HG03432 (cell line): ENCODE measurements at regions not wholly inside any gene's neighbourhood (a gene's known extent, or its start where the extent isn't known, plus 50 kb on each side); places are given as distances from the start of the nearest gene placed in this dataset.
"Not testable (repeated sequence)": the region's sequence is repeated elsewhere in the genome, so short reads cannot be mapped to it uniquely, and the experiment has no call there.

ENCODE experiments used
- ATAC-seq: cut with Tn5 transposase; IDR thresholded peaks from one replicate; pipeline ENCODE4 v1.9.1; 2021; ENCODE audit warnings: mild to moderate bottlenecking, moderate library complexity; ENCODE audit not compliant: unreplicated experiment

DNA sequence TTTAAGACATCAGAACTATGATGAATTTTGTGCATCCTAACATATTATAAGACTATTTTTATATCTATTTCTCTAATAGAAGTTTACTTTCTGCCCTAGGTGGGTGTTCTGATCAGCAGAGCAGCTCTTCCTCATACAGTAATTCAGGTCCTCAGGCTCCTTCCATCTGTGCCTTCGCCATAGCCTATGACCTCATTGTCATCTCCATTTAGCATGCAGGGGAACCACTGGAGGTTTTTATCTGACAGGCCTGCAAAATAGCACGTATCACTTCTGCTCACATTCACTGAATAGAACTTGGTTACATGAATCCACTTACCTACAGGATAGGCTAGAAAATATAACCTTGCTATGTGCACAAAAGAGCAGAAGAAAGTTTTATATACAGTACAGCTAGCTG, 159.4 kb upstream of the CCNH start:
- no peak for ATAC-seq

DNA sequence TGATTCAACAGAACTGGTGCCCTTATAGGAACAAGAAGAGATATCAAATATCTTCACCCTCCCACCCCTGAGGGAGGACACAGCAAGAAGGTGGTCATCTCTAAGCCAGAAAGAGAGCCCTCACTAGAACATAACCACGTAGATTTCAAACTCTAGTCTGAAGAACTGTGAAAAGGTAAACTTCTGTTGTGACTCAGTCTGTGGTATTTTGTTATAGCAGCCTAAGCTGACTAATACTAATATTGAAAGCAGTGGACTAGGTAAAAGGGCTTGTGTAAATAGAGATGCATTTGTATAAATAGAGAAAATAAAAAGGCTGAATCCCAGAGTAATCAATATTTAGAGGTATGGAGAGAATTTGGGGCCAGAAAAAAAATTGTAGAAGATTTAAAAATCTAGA, 157.6 kb upstream of the CCNH start:
- ATAC-seq: peak; percentile 58

DNA sequence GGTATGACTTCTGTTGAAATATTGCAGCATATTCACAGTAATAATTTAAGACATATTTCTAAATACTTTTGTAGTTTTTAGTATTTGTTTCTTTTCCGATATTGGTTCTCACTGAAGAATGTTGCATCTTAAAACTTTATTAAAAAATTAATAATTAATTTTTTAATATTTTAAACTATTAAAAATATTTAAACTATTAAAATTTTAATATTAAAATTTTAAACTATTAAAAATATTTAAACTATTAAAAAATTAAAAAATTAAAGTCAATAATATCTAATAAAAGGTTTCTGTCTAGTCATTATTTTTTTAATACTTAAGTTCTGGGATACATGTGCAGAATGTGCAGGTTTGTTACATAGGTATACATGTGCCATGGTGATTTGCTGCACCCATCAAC, 149.3 kb upstream of the CCNH start:
- no peak for ATAC-seq

DNA sequence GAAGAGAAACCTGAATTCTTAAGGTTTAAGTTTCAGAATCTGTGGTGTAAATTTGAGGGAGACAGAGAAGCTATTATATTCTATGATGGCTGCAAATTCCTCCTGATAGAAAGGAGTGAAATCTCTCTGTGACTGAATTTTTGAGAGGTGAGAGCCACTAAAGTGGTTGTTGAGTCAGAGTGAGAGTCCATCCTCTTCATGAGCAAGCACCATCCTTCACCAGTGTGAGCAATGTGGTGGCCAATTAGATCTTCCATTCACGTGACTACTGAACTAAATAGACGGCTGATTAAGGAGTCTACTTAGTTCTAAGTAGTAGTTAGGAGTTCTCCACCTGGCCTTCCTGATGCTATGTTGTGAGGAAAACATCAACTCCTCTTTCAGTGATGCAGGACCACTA, 147.8 kb upstream of the CCNH start:
- peak; percentile 73 for ATAC-seq

DNA sequence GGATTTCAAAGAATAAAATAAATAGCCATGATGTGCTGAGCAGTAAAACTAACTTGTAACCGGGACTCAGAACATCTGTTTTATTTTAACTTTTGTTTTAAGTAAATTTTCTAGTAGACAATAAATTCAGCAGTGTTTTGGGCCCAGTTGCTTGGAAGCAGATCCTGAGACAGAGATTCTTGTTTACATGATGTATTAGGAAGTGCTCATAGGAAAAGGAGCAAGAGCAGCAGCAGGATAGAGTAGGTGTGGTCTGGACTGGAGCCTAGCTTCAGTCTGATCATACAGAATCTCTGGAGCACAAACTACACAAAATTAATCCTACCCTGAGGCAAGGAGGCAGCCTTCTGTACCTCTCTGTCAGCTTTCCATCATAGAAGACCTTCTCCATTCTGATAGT, 139.2 kb upstream of the CCNH start:
- ATAC-seq: no peak

DNA sequence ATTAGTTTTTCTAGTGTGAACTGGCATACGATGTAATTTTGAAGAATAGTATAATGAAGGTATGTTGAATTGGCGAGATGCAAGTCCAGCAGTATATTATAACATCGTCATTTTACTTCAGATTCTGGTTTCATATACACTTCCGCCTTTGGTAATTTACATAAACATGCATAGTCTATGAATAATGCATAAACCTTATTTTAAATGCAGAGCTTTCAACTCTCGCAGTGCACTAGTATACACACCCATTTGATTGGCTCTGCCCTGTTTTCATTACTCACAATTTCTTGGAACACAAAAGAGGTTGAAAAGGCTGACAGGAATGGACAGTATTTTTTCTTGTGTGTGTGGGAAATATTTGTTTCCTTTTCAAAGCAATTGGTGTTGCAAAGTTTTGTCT, 128.9 kb upstream of the CCNH start:
- no peak for ATAC-seq

DNA sequence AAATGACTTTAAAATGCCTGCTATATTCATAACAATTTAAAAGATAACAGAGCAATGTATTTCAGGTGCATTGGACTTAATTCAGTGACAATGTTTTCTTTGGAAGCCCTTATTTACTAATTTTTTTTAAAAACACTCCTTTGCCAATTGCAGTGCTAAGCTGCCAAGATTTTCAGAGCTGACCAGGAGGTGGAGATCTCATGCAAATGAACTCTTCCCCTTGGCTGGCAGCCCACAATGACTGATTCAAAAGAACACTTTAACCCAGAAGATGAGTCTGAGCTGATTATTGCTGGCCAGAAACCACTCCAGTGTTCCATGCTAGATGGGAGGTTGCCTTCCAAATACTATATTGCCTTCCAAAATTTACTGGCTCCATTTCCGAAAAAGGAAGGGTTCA, 128.3 kb upstream of the CCNH start:
- ATAC-seq: no peak

DNA sequence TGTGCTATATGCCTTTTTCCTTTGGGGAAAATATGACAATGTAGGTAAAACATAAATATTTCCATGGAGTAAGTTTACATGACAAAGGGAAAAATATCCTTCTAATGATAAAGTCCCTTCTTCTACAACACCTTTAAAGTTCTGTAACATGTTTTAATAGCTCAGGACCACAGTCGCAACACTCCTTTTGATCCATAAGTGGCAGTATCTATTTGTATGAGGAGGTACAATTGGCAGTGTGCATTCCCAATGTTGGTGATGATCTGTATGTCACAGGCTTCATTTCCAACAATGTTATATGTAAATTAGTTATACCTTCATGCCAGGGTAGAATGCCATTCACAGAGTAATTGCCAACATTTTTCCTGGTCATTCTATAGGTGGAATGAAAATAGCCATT, 127.1 kb upstream of the CCNH start:
- no peak for ATAC-seq

DNA sequence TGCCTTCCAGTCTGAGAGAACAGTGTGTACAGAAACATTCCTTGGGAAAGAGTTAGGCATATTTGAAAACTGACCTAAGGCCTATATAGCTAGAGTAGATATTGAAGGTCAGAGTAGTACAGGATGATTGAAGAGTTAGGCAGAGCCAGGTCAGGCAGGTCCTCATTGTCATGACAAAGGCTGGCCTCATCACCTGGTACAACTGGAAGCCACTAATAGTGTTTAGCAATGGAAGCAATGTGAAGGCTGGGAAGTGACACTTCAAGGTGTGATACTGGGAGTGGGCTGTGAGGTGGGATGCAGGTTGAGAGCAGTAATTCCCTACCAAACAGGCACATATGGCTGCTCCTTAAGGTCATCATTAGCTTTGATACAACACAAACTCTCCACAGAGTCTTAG, 123.6 kb upstream of the CCNH start:
- ATAC-seq: no peak

DNA sequence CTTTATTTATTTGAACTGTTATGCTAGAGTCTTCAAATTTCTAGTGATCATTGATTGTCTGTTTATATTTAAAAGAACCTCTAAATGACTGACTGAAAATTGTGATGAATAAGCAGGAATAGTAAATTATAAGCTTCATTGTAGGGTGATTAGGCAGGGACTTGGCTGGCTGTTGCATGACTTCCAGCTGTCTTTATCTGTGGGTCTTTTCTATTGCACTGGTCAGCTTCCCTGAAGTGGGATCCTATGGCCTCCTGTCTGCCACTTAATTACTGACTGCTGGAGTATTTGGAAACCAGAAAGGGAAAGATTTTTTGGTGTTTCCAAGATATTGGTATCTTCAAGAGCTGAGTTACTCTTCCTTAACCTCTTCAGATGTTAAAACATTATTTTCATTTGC, 123.0 kb upstream of the CCNH start:
- ATAC-seq: no peak

DNA sequence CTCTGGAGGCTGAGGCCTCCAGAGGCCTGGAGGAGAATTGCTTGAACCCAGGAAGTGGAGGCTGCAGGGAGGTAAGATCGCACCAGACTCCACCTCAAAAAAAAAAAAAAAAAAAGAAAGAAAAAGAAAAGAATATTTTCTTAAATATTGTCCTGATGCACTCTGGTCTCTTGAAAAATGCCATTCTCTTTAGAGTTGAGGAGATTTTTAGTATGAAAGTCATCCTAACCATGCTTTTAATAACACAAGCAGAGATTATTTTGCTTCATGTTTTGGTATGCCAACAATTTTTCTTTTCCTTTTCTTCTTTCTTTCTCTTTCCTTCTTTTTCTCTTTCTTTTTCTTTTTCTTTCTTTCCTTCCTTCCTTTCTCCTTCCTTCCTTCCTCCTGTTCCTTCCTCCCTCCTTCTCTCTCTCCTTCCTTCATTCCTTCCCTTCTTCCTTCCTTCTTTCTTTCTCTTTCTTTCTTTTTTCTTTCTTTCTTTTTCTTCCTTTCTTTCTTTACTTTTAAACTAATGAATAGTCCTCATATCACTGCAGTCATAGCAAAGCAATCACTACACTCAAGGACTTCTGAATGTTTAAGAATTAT, 116.9 kb upstream of the CCNH start:
- no peak for ATAC-seq

DNA sequence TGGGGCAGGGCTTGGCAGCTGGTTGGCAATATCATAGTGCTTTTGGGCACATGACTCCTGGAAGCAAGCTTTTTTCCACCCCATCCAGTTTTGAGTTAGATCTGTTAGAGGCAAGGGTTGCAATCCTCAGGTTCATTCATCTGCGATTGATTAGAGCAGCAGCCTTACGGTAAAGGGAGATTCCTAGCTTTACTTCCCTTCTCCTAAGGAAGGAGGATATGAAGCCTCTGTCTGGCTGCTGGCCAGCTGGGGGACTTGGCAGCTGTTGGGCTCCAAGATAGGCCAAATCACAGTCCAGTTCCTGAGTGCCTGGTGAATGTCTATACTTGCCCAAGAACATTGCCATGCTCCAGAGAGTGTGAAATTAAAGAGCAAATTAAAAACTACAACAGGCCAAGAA, 113.4 kb upstream of the CCNH start:
- ATAC-seq: no peak

DNA sequence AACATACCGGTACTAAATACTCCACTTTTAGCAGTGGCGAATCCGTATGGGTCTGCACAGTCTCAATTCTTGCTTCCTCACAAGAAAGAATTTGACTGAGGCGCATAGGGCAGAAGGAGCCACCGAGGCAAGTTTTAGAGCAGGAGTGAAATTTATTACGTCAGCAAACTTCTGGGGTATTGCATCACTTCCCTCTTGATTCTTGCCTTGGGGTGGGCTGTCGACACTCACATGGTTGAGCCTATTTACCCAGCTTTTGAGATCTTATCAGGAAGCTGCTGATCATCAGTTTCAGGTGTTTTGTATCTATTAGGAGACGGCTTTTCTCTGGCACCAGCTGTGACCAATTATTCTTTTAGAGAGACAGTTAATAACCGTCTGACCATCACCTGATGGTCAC, 111.5 kb upstream of the CCNH start:
- no peak for ATAC-seq

DNA sequence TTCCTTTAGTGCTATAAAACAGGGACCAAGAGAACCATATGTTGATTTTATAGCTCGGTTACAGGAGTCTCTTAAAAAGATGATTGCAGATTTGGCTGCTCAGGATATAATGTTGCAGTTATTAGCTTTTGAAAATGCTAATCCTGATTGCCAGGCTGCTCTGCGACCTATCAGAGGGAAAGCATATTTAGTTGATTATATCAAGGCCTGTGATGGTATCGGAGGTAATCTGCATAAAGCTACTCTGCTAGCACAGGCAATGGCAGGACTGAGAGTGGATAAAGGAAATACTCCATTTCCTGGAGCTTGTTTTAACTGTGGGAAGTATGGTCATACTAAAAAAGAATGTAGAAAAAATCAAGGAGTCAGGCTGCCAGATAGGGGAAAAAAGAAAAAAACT, 99.0 kb upstream of the CCNH start:
- not testable (repeated sequence) for ATAC-seq

DNA sequence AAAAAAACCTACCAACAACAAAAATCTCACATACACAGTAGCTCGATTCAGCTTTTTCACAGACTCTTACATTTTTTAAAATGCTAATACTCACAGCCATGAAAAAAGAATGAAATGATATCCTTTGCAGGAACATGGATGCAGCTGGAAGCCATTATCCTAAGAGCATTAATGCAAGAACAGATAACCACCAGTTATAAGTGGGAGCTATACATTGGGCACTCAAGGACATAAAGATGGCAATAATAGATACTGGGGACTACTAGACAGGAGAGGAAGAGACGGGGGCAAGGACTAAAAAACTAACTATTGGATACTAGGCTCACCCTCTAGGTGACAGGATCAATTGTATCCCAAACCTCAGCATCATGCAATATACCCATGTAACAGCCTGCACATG, 90.3 kb upstream of the CCNH start:
- no peak for ATAC-seq

DNA sequence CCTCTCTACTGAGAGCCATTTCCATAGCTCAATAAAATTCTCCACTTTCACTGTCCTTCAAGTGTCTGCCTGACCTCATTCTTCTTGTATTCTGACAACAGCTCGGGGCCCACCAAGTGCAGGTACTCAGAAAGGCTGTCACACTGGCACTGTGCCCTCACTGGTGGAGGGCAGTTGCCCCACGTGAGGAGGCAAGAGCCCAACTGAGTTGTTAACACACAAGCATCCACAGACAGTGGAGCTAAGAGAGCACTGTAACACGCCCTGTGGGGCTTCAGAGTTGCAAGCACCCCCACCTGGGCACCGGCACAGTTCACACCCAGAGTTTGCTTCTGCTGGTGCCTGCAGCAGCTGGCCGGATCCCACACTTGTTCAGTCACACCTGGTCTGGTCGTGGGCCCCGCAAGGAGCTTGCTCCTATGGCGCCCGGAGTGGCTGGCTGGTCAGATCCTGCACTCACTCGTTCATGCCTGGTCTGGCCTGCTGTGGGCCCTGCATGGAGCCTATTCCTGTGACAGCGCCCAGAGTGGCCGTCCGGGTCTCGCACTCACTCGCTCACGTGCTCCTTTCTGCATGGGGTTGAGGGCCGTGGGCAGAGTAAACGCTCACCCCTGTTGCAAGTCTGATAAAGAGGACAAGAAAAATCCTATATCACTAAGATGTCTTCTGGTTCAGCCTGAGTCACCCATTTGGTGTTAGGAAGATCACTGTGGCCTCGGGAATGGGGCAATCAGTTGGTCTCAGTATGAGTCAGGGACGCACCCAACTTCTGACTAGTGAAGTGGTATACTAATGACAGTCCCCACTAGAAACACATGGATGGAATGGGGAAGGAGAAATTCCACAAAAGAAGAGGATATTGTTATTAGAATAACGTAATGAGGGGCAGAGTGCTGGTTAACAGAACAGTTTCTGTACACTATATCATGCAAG, 87.0 kb upstream of the CCNH start:
- ATAC-seq: no peak
